GM18520 (cell line): ENCODE measurements at regions not wholly inside any gene's neighbourhood (a gene's known extent, or its start where the extent isn't known, plus 50 kb on each side); places are given as distances from the start of the nearest gene placed in this dataset.
"Not testable (repeated sequence)": the region's sequence is repeated elsewhere in the genome, so short reads cannot be mapped to it uniquely, and the experiment has no call there.

Experiments used
- ATAC-seq: cut with Tn5 transposase; IDR thresholded peaks from one replicate; pipeline ENCODE4 v1.9.1; 2021; ENCODE audit not compliant: unreplicated experiment

DNA sequence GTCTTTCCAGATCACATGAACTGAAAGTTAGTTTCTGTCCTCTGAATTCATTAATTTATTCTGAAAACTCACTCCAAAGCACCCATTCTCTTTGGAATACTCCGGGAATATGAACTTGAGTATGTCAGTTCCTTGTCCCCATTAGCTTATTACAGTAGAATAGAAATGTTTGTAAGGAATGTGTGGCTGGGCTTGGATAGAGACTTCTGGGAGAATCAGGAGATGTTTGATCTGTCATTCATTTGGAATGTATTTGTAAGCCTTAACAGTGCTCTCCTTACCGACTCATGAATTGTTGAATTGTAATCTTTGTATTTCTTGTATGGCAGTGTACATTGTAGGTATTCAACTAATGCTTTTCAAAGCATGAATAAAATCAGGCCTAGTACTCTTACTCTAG is 548.4 kb downstream of the LRRC70 start:
- ATAC-seq, result no peak

DNA sequence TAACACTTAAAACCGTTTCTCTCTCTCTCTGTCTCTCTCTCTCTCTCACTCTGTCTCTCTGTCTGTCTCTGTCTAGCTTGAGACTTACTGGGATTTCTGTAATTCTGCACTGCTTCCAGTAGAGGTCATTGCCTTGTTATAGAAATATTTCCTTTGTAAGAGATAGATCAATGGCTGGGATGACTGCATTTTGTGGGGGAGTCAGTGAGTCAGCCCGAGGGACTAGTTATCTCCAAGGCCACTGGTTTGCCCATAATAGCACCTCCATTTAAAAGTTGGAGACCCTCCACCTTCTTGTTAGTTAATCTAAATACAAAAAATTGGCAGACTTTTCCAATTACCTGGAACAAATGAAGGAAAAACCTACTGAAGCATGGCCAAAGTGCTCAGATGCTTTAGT is 547.2 kb downstream of the LRRC70 start:
- peak; percentile 79 for ATAC-seq

DNA sequence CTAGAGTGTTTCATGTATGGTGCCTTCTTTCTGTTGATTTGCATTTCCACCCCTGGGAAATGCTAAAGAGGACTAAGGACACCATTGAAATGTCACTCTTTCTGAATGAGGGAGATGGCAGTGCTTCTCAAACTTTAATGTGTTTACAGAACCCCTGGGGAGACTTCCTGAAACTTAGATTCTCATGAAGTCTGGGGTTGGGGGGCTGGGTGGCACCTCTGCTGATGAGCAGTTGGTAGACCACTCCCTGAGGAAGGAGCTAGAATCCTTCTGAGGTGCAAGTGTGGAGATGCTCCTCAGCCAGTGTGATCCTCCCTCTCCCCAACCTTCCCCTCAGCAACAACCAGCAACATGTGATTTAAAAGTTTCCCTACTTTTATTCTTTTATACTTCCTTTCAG is 546.8 kb downstream of the LRRC70 start:
- ATAC-seq, result no peak

DNA sequence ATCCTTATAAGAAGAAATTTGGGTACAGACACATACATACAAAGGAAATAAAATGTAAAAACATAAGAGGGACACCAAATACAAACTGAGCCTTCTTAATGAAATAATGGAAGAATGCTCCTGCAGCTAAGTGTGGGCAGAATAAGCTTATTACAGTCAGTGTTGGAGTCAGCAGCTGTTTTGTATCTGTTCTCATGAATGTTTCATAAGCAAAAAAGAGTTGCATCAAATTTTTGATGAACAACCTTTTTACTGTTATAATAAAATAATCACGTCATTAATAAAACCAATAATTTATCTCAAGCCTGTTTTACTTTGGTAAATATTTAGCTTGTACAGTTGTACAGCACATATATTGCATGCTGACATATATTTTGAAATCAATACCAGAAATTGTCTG is 545.6 kb downstream of the LRRC70 start:
- no peak for ATAC-seq

DNA sequence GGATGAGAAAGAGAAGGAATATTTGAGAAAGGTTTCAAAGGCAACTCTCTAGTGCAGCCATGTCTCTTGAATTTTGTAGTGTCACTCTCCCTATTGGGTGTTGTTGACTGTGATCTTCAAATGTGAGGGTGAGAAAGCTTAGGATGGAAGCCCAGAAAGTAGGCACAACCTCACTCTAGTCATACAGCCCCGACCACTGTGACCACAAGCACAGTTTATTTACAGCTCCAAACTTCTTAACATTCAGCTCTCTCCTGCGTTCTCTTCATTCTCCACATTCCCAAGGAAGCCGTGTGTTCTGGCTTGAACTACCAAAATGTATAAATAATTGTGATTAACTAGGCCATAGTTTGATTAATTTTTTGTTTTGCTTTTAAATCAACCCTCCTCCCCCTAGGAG is 542.9 kb downstream of the LRRC70 start:
- ATAC-seq, result no peak

DNA sequence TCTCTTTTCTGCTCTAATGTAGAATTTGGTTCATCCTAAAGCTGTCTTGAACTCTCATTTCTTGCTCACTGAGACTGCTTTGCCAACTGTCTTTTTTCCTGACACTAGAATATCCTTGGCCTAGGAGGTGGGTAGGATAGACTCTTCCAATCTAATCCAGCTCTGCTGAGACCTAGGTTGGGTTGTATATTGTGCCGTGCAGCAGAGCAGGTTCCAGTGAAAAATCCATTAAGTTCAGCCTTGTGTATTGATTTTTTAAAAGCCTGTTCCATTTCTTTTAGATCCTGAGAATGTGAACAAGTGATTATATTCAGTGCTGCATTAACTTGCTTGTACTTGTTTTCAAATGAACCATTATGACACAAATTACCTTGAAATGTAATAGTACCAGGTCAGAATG is 539.6 kb downstream of the LRRC70 start:
- no peak for ATAC-seq

DNA sequence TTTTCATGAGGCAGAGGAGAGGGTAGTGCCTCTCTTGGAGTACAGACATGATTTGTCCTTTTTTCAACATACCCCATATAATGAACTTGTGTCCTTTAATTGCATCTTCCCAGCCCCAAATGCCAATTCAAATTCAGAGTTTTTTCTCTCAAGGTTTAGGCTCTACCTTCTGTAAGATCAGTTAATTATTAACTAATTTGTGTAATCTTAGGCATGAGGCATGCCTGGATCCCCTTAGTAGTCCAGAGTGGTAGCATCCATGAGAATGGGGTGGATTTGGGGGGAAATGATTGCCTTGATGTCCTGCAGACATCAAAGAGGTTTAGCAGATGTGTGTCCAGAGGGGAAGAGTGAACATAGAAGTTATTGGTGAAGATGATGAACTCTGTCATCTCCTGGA is 533.3 kb downstream of the LRRC70 start:
- no peak for ATAC-seq

DNA sequence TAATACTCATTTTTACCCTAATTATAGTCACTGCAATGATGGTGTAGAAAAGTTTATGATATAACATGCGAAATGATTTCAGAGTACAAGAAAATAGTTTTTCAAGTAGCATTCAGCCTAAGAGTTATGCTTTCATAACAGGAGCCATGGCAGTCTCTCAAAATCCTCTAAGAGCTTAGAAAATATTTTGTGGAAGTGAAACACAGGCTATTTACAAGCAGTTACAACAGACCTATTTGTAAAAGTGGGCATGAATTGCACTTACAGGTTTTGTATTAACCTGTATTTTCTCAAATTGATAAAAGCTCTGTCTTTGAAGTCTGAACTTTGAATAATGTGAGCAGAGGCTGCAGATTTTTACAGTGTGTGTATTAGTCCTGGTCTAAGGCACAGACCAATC is 523.3 kb downstream of the LRRC70 start:
- no peak for ATAC-seq

DNA sequence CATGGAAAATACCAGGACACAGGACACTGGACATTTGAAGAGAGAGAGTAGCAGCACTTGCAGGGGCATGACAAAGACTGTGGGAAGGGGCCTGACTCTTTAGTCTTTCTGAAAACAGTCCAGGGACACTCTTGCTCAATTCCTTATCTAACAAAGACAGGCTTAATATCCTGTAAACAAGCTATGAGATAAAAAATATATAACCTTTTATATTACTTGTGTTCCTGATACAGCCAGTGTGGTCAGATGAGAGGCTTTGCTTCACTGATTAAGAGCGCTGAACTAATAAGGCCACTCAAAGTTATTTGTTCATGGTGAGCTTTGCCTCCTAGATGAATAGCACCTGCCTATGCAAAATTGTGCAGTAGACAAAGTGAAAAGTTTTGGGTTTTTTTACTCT is 518.7 kb downstream of the LRRC70 start:
- ATAC-seq, result no peak

DNA sequence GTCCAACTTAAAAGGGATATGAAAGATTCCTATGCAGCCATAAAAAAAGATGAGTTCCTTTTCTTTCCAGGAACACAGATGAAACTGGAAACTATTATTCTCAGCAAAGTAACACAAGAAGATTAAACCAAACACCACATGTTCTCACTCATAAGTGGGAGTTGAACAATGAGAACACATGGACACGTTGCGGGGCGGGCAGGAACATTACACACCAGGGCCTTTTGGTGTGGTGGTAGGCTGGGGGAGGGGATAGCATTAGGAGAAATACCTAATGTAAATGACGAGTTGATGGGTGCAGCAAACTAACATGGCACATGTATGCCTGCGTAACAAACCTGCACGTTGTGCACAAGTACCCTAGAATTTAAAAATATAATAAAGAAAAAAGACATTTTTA is 516.1 kb downstream of the LRRC70 start:
- ATAC-seq, result no peak

DNA sequence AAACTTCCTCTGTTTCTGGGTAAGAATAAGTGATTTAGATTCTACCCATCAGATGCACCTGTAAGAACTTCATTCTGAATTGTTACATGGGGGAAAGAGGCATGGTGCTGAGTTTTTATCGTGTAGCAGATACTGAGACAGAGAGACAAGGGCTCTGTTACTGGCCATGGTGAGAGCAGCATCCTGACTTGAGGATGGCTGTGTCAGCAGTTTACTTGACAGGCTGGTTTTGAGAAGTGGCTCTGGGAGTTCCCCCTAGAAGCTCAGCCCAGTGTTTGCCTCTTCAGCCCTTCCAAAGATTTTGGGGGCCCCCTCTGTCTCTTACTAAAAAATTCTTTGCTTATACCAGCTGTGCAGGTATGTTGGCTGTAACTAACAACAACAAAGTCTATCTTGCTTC is 510.5 kb downstream of the LRRC70 start:
- no peak for ATAC-seq

DNA sequence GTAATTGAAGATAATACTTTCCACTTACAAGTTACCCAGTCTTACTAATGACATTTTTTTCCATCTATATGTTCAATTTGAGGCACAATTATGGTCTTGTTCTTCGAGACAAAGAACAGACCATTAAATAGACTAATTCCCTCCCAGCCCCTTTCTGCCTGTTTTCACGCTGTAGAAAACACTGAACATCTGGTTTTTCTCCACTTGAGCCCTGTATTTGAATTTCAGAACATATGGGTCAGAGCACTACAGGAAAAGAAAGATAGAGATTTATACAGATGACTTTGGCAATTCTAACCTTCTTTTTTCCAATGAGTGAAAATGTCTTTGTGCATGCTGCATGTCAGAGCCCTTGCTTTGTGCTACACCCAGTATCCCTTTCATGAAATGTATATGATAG is 506.9 kb downstream of the LRRC70 start:
- ATAC-seq, result no peak

DNA sequence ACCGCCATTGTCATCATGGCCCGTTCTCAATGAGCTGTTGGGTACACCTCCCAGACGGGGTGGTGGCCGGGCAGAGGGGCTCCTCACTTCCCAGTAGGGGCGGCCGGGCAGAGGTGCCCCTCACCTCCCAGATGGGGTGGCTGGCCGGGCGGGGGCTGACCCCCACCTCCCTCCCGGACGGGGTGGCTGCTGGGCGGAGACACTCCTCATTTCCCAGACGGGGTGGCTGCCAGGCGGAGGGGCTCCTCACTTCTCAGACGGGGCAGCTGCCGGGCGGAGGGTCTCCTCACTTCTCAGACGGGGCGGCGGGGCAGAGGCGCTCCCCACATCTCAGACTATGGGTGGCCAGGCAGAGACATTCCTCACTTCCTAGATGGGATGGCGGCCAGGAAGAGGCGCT is 505.1 kb downstream of the LRRC70 start:
- ATAC-seq, result not testable (repeated sequence)

DNA sequence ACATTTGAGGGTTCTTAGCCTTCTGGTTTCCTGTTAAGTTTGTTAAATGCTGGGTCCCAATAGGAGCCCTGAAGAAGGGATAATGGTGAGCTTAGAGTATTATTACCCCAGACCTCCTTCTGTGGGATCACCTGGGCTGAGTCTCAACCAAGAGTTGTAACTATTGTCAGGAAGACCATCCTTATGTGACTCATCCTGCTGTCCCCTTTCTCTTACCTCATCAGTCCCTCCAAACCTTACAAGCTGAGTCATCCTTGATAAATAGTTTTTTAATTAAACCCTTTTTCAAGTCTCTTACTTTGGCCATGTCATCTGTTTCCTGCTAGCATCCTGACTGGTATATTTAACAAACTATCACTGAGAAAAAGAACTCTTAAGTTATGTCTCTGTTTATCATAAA is 502.8 kb downstream of the LRRC70 start:
- ATAC-seq, result no peak

DNA sequence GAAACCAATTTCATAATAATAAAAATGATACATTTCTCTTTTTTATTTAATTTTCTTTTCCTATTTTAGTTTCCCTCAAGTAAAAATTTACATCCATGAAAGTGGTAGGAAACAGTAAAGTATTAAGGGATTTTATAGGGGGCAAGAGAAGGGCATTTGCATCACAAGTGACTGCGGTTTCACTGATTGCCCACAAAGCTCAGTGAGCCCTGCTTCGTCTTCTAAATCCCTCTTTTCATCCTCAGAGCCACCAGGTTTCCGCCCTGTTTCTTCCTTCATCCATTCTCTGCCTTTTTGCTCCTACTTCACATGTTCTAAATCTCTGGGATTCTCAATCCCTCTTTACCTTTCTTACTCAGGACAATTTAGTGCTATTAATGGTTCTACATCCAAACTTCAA is 491.4 kb downstream of the LRRC70 start:
- no peak for ATAC-seq

DNA sequence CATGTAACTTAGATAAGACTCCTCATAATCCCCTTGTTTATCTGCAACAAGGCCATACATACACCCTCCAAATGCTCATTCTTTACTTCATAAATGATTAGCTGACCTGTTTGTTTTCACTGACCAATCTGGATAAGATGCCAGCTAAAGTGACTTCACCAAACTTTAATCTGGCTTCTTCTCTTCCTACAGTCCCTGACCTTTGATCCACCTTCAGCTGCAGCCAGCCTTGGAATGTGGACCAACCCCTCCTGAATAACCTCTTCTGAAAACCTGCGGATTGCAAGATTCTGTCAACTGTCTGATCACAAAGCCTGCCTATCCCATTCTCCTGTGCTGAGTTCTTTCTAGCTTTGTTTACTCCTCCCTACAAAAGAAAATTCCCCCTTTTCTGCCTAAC is 476.8 kb downstream of the LRRC70 start:
- no peak for ATAC-seq

DNA sequence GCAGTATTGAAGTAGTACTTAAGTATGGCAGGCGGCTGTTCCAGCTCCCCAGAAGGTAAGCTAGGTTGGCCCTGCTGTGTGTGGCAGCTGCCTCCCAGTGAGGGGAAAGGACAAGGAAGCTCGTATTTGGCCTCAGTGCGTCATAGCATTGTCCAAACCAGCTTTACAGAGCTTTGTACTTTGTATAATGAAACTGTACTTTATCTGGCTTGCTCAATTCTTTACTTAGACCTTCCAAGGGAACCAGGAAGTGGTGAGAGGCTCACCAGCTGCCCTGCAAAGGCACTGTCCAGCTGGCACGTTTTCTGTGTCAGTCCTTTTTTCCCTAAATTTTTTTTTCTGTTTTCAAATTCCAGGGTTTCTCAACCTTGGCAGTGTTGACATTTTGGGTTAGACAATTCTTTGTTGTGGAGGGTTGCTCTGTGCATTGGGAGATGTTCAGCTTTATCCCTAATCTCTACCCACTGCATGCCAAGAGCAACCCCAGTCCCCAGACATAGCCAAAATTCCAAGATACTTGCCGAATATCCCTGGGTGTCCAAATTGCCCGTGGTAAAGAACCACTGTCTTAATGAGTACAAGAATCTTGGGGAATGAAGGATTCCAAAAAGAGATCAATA is 474.5 kb downstream of the LRRC70 start:
- ATAC-seq, result no peak

DNA sequence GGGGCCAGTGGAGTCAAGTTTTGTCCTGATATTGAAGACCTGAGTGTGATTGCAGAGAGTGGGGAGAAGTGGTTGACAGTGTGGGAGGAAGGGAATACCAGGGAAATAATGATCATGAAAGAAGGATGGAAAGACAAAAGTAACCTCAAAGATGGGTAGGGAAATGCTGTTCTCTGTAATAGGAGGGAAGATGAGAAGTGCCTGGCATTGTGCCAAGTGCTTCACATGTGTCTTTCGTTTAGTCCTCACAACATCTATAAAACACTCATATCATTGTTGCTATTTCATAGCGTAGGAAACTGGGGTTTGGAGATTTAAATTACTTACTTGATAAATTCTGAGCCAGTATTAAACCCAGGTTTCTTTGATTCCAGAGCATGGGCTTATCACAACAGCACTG is 472.3 kb downstream of the LRRC70 start:
- ATAC-seq, result no peak

DNA sequence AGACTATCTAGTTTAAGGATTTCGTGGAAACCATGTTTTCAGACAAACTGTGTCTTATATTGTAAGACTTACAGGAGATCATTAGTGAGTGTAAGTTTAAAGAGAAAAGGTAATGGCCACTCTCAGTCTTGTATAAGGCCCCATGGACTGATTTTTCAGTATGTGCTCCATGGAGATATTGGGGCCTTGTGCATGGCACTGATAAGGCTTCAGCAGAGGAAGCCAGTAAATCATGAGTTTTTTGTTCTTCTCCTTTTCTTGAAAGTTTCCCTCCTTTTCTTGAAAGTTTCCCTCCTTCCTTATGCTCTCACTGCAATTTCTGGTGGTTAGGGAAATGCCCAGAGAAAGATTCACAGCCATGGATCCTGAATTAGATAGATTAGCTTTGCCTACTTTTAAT is 471.3 kb downstream of the LRRC70 start:
- no peak for ATAC-seq

DNA sequence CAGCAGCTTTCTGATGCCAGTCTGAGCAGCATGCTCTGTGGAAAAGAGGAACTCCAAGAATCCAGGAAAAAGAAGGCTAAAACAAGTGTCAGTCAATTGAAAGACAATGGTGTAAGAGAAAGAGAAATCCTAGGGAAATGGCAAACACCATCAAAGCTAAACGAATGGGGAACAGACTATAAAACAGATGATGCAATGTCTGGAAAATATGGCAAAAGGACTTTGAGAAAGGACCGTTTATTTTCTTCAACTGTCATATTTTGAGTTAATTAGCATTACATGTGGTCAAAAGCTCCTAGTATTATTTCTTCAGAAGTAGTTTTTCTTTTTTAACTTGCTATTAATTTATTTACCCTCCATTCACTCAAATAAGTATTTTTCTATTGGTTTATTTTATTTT is 465.2 kb downstream of the LRRC70 start:
- no peak for ATAC-seq

DNA sequence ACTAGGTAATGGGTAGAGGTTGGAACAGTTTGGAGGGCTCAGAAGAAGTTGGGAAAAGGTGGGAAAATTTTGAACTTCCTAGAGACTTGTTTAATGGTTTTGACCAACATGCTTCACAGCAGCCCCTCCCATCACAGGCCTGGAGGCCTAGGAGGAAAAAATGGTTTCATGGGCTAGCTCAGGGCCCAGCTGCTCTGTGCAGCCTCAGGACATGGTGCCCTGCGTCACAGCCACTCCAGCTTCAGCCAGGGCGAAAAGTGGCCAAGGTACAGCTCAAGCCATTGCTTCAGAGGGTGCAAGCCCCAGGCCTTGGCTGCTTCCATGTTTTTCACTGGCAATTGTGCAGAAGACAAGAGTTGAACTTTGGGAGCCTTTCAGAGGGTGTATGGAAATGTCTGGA is 453.7 kb downstream of the LRRC70 start:
- no peak for ATAC-seq

DNA sequence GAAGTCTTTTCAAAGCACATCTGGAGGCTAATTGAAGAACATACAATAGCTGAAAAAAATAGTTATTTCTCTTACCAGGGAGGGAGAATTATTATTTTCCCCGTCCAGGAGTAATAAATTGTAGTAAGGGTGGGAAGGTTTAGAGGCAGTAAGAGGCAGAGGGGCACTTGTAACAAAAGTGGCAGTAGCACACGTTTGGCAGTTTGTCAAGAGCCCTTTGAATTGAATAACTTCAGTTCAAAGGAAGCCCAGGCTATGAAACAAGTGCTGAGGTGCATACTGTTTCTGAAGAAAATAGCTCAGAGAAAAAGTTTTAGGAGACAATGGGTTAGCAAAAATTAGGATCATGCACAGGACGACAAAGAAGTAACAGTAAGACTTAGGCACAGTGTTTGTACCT is 451.3 kb downstream of the LRRC70 start:
- ATAC-seq, result no peak

DNA sequence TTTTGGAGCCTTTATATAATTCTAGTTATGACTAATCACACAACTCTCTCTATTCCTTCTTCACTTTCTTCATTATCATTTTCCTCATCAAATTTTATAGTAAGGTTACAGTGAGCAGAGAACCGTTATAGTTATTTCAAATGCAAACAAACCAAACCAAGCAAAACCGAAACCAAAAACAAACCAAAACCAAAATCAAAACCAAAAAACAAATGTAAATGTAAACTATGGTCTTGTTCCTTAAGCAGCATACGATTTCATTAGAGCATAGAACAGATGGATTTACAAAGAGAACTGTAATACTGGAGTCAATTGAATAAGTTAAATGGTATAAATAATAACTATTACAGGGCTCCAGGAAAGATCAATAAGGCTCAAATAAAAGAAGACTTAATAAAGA is 447.1 kb downstream of the LRRC70 start:
- ATAC-seq, result peak; percentile 31

DNA sequence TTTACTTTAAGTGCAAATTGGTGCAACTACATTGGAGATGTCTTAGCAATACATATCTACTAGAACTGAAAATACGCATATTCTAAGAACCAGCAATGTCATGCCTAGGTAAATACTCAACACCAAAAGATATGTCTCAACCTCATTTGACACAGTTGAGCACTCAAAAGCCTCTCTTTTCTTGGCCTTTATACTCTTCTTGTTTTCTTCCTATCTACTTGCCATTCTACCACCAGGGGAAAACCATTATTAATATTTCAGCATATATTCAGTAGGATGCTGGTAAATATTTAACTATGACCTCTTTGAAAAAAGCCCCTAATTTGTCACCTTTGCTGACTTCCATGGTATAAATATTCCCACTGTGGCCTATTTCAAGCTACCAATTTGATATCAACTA is 443.8 kb downstream of the LRRC70 start:
- ATAC-seq, result peak; percentile 52
